CD4-positive, CD25-positive, alpha-beta regulatory T cell (primary cell): ENCODE measurements at regions not wholly inside any gene's neighbourhood (a gene's known extent, or its start where the extent isn't known, plus 50 kb on each side); places are given as distances from the start of the nearest gene placed in this dataset.

Experiments
- ATAC-seq, 2 donors: fragments of 150-1000 bp; cut with Tn5 transposase; one replicate each; pipeline ENCODE4 v1.10.0; 2021; ENCODE audit warnings: low read depth in 2 of 2, moderate number of reproducible peaks in 2 of 2, moderate library complexity in 1 of 2
- DNase-seq, 3 donors: peaks; one replicate each; pipeline versions ENCODE4 v3.0.0 to v3.0.0-alpha.2; 2012 to 2022; ENCODE audit warnings: mixed read lengths in 1 of 3
- H3K27ac ChIP-seq: one replicate; pipeline ENCODE4 v1.7.0; 2013; ENCODE audit warnings: mild to moderate bottlenecking, low read length; ENCODE audit not compliant: insufficient read depth, poor library complexity, severe bottlenecking
- H3K27me3 ChIP-seq: one replicate; pipeline ENCODE4 v1.7.0; 2013; ENCODE audit warnings: low read length; ENCODE audit not compliant: control insufficient read depth, insufficient read depth
- H3K36me3 ChIP-seq: one replicate; pipeline ENCODE4 v1.7.0; 2013; ENCODE audit warnings: mild to moderate bottlenecking, low read length, moderate library complexity; ENCODE audit not compliant: control insufficient read depth, insufficient read depth
- H3K4me1 ChIP-seq: 2 replicates; pipeline ENCODE4 v1.7.0; 2013; ENCODE audit warnings: mild to moderate bottlenecking, low read length; ENCODE audit not compliant: insufficient read depth, control insufficient read depth, poor library complexity, severe bottlenecking
- H3K4me3 ChIP-seq: one replicate; pipeline ENCODE4 v1.7.0; 2013; ENCODE audit warnings: low read depth, mild to moderate bottlenecking, low read length, moderate library complexity
- H3K9me3 ChIP-seq, 2 experiments: 1 replicate in 1 of 2; 2 replicates in 1 of 2; pipeline ENCODE4 v1.7.0; 2013; ENCODE audit warnings: low read length in 2 of 2, mild to moderate bottlenecking in 1 of 2, moderate library complexity in 1 of 2; ENCODE audit not compliant: control insufficient read depth in 2 of 2
- H3K27ac Mint-ChIP-seq, 3 donors: one replicate each; pipeline ENCODE4 v1.8.0; 2020 to 2022; ENCODE audit warnings: mild to moderate bottlenecking in 3 of 3, mixed read lengths in 3 of 3, moderate library complexity in 2 of 3
- H3K27me3 Mint-ChIP-seq: one replicate; pipeline ENCODE4 v1.8.0; 2022; ENCODE audit warnings: mild to moderate bottlenecking, mixed read lengths
- H3K36me3 Mint-ChIP-seq: one replicate; pipeline ENCODE4 v1.8.0; 2020; ENCODE audit warnings: mixed read lengths
- H3K4me1 Mint-ChIP-seq, 4 donors: one replicate each; pipeline ENCODE4 v1.8.0; 2020 to 2022; ENCODE audit warnings: mixed read lengths in 4 of 4, mild to moderate bottlenecking in 1 of 4
- H3K4me3 Mint-ChIP-seq, 4 donors: one replicate each; pipeline ENCODE4 v1.8.0; 2020 to 2022; ENCODE audit warnings: mild to moderate bottlenecking in 4 of 4, mixed read lengths in 4 of 4, moderate library complexity in 3 of 4
- H3K9me3 Mint-ChIP-seq, 7 donors: one replicate each; pipeline ENCODE4 v1.8.0; 2020 to 2022; ENCODE audit warnings: mixed read lengths in 7 of 7, mild to moderate bottlenecking in 3 of 7, moderate library complexity in 2 of 7

DNA sequence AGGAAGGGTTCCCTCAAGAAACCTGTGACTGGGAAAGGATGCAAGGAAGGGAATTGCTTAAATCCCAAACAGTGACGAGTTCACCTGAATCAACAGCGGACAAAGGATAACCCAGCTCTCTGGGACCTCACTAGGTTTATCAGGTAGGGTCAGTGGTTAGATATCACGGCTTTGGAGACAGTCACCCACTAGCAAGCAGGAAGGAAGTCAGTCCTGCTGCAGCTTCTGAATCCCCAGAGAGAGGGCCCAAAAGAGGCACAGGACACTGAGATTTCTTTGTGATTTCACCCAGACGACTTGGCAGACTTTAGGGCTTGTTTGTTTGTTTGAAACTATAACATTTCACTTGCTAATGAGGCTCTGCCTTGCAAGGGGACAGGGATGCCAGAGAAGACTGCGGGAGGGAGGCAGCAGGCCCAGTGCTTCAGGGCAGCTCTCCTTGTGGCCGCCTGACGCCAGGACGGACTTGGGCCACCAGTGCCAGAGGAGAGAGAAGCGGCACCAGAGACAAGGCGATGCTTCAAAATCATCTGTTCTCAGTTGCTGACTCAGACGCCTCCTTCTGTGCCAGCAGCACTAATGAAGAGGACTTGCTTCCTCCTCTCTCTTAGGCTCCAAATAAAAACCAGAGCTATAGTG lies 275.6 kb upstream of the SLC30A5 start:
- H3K36me3 ChIP-seq = no peaks in the 10 kb centered on the region
- H3K27ac Mint-ChIP-seq = no peak overlapping the region
- no peak overlapping the region for H3K27ac ChIP-seq
- DNase-seq (no peak), ATAC-seq (no peak)
- H3K9me3 ChIP-seq = no peaks in the 10 kb centered on the region
- H3K4me3 Mint-ChIP-seq = no peak overlapping the region
- H3K27me3 Mint-ChIP-seq = peaks cover 28% of the 10 kb centered on the region
- H3K4me1 Mint-ChIP-seq = no peaks in the 10 kb centered on the region
- H3K9me3 Mint-ChIP-seq = peaks cover 0 to 8% (median 0%) of the 10 kb centered on the region in 7 donors
- H3K27me3 ChIP-seq = peaks cover 2% of the 10 kb centered on the region
- no peaks in the 10 kb centered on the region for H3K36me3 Mint-ChIP-seq
- H3K4me1 ChIP-seq = no peaks in the 10 kb centered on the region
- H3K4me3 ChIP-seq = no peak overlapping the region

DNA sequence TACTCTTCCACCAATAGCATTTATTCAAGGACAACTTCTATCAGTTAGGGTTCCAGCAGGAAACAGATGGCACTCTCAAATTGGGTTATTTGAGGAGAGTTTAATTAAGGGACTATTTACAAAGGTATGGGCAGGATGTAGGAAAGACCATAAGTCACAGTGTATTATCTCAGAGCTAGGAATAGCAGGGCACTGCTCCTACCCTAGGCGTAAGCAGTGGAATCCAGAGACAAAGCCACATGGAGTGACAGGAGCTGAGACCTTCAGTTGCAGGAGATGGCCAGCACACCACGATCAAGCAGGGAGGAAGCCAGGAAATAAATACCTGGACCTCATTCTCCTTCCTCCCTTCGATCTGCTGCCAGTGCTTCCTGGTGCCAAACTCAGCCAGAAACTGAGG lies 274.9 kb upstream of the SLC30A5 start:
- H3K27ac Mint-ChIP-seq = no peak overlapping the region
- no peak overlapping the region for H3K27ac ChIP-seq

DNA sequence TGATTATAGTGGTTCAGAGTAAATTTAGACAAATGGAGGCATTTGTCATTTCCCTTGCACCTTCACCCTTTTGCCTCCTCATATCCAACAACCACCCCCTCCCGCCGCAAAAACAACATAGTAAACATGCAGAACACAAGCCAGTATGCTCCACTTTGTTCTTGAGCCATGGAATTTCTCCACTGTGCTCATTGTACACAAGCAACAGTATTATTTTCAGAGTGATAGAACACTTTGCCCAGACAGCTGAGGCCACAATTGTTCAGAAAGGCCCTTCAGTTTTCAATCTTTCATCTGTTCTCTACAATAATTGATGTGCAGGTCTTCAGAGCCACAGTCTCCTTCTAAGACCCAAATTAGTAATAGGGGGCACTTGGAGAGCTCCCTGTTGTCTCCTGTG lies 272.8 kb upstream of the SLC30A5 start:
- H3K36me3 ChIP-seq = no peaks in the 10 kb centered on the region
- no peaks in the 10 kb centered on the region for H3K4me1 ChIP-seq
- no peak overlapping the region for H3K4me3 ChIP-seq
- peaks cover 6% of the 10 kb centered on the region for H3K27me3 ChIP-seq
- peaks cover 0 to 8% (median 0%) of the 10 kb centered on the region in 7 donors for H3K9me3 Mint-ChIP-seq
- DNase-seq = no peak
- no peaks in the 10 kb centered on the region for H3K9me3 ChIP-seq
- H3K27ac ChIP-seq = no peak overlapping the region
- no peak for ATAC-seq
- H3K27ac Mint-ChIP-seq = no peak overlapping the region
- no peak overlapping the region for H3K4me3 Mint-ChIP-seq
- H3K27me3 Mint-ChIP-seq = peaks cover 18% of the 10 kb centered on the region
- no peaks in the 10 kb centered on the region for H3K4me1 Mint-ChIP-seq
- H3K36me3 Mint-ChIP-seq = no peaks in the 10 kb centered on the region

More for the DNA sequence above, 274.9 kb upstream of the SLC30A5 start:
- Mint-ChIP-seq H3K4me3 (no peak overlapping the region), H3K36me3 (no peaks in the 10 kb centered on the region), H3K27me3 (peaks cover 24% of the 10 kb centered on the region), H3K4me1 (no peaks in the 10 kb centered on the region), H3K9me3 (peaks cover 0 to 8% (median 0%) of the 10 kb centered on the region in 7 donors)
- DNase-seq (no peak), ATAC-seq (no peak)
- Histone ChIP-seq H3K27me3 (peaks cover 2% of the 10 kb centered on the region), H3K4me1 (no peaks in the 10 kb centered on the region), H3K36me3 (no peaks in the 10 kb centered on the region), H3K4me3 (no peak overlapping the region), H3K9me3 (no peaks in the 10 kb centered on the region)

DNA sequence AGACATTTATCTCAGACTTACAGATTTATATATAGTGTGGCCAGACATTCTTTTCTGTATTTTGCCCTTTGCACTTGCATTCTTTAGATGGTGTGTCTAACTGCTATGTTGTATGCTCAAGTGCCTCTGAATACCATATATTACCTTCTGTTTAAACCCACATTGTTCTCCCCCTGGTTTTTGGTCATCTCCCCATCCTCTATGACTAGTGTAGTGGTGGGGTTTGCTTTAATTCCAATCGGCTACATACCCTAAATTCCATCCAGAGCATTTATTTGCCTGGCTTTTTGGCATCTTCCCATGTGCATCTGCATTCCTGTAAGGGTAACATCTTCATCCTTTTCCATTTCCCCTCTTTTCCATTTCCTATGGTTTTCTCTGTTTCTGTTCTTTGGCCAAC lies 271.0 kb upstream of the SLC30A5 start:
- H3K4me3 Mint-ChIP-seq = no peak overlapping the region
- H3K9me3 Mint-ChIP-seq = peaks cover 0 to 5% (median 0%) of the 10 kb centered on the region in 7 donors
- H3K9me3 ChIP-seq = no peaks in the 10 kb centered on the region
- peaks cover 8% of the 10 kb centered on the region for H3K27me3 ChIP-seq
- H3K36me3 ChIP-seq = no peaks in the 10 kb centered on the region
- H3K27me3 Mint-ChIP-seq = peaks cover 18% of the 10 kb centered on the region
- no peaks in the 10 kb centered on the region for H3K36me3 Mint-ChIP-seq
- H3K4me1 ChIP-seq = no peaks in the 10 kb centered on the region
- no peak overlapping the region for H3K4me3 ChIP-seq
- DNase-seq (no peak), ATAC-seq (no peak)
- no peak overlapping the region for H3K27ac ChIP-seq
- no peak overlapping the region for H3K27ac Mint-ChIP-seq
- H3K4me1 Mint-ChIP-seq = no peaks in the 10 kb centered on the region

DNA sequence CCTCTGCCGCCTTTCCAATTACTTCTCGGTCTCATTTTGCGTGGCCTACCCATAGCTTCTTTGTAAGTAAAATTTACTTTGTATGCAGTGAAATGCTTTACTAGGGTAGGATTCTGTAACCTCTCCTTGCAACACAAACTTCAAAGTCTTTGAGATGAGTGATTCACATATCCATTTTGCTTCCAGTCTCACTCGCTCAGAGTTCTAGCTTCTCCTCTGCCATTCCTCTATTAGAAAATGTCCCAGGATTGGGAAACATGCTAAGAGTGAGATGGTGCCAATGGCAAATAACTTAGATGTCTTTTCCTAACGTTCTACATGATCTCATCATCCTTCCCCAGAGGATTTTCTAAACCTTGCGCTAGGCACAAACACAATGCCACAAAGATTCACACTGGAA lies 270.5 kb upstream of the SLC30A5 start:
- Mint-ChIP-seq H3K4me1 (no peaks in the 10 kb centered on the region), H3K27ac (no peak overlapping the region), H3K36me3 (no peaks in the 10 kb centered on the region), H3K27me3 (peaks cover 18% of the 10 kb centered on the region), H3K4me3 (no peak overlapping the region), H3K9me3 (peaks cover 0 to 5% (median 0%) of the 10 kb centered on the region in 7 donors)
- Histone ChIP-seq H3K4me3 (no peak overlapping the region), H3K27me3 (peaks cover 9% of the 10 kb centered on the region), H3K4me1 (no peaks in the 10 kb centered on the region), H3K27ac (no peak overlapping the region), H3K36me3 (no peaks in the 10 kb centered on the region), H3K9me3 (no peaks in the 10 kb centered on the region)
- DNase-seq (no peak), ATAC-seq (no peak)

DNA sequence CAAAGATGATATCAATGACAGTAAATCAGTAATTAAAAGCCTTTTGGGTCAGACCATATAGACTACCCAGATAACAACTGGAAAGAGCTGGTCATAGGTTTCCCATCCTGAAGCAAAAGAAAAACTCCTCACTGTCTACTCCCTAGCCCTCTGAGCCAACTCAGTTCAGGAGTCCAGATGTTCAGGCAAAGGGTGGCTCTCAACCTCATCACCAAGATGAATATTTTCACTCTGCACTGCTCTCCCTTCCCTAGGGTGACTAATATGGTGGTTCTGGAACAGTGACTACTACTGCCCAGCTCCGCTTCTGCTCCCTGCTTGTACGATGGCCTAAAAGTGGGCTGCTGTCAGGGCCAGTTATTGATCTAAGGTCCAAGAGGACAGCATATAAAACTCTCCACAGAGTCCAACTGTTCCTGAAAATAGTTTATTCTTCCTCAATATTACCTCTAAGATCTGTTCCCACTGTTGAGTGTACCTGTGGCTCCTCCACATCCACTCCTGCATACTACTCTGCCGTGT lies 263.4 kb upstream of the SLC30A5 start:
- Histone ChIP-seq H3K4me1 (no peaks in the 10 kb centered on the region), H3K27ac (no peak overlapping the region), H3K27me3 (peaks cover 3% of the 10 kb centered on the region), H3K36me3 (no peaks in the 10 kb centered on the region), H3K4me3 (no peak overlapping the region), H3K9me3 (no peaks in the 10 kb centered on the region)
- peaks cover 12% of the 10 kb centered on the region for H3K27me3 Mint-ChIP-seq
- H3K4me1 Mint-ChIP-seq = no peaks in the 10 kb centered on the region
- no peak overlapping the region for H3K27ac Mint-ChIP-seq
- no peak for ATAC-seq
- no peak for DNase-seq
- no peak overlapping the region for H3K4me3 Mint-ChIP-seq
- H3K36me3 Mint-ChIP-seq = no peaks in the 10 kb centered on the region
- peaks cover 0 to 6% (median 0%) of the 10 kb centered on the region in 7 donors for H3K9me3 Mint-ChIP-seq

DNA sequence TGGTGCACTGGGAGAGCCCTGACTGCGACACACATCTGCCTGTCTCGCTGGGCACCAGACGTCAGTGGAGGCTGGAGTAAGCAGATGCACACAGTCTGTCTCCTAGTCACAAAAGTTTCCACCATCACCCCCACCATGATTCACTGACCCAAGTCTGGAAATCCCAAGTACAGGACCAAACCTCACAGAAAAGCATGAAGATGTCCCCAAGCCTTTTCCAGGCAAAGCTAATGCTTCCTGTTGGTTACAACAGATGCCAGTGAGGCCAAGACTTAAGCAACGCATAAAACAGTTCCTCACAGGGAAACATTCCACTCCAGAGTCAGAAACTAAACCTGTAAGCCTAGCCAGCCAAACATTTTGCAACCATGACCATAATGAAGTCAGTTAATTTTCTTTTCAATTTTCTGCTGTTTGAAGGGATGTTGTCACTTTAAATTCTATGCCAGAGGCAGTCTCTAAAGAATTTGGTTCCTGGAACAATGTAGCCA lies 259.3 kb upstream of the SLC30A5 start:
- Histone ChIP-seq H3K9me3 (no peaks in the 10 kb centered on the region), H3K27ac (no peak overlapping the region), H3K4me3 (no peak overlapping the region), H3K36me3 (no peaks in the 10 kb centered on the region), H3K4me1 (no peaks in the 10 kb centered on the region), H3K27me3 (no peaks in the 10 kb centered on the region)
- no peak overlapping the region for H3K4me3 Mint-ChIP-seq
- H3K9me3 Mint-ChIP-seq = peaks cover 0 to 3% (median 0%) of the 10 kb centered on the region in 7 donors
- H3K27ac Mint-ChIP-seq = no peak overlapping the region
- H3K36me3 Mint-ChIP-seq = no peaks in the 10 kb centered on the region
- peaks cover 12% of the 10 kb centered on the region for H3K27me3 Mint-ChIP-seq
- no peaks in the 10 kb centered on the region for H3K4me1 Mint-ChIP-seq
- ATAC-seq (no peak), DNase-seq (no peak)

DNA sequence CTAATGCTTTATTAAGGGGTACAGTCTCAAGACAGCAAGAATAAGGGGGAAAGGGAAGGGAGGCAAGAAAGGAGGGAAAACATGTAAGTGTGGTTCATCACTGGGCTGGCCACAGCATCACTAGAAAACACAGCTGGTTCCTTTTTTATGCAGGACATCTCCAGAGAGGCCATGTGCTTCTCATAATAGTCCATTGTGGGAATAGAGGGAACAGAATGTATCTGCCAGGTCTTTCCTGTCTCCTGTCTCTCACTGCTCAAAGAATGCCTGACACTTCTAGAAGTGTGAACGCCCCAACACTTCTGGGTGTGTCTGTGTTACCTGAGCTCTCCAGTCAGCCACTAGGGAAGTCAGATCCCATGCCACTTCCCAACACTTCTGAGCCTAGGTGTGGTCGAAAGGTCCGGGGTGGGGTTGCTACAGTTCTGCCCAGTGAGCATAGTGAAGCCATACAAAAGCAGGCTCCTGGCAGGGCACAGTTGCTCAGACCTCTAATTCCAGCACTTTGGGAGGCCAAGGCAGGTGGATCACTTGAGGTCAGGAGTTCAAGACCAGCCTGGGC lies 255.6 kb upstream of the SLC30A5 start:
- Histone ChIP-seq H3K27me3 (no peaks in the 10 kb centered on the region), H3K36me3 (no peaks in the 10 kb centered on the region), H3K9me3 (no peaks in the 10 kb centered on the region), H3K4me3 (no peak overlapping the region), H3K4me1 (no peaks in the 10 kb centered on the region), H3K27ac (no peak overlapping the region)
- Mint-ChIP-seq H3K4me1 (no peaks in the 10 kb centered on the region), H3K9me3 (no peaks in the 10 kb centered on the region), H3K27me3 (peaks cover 6% of the 10 kb centered on the region), H3K27ac (no peak overlapping the region), H3K4me3 (no peak overlapping the region), H3K36me3 (no peaks in the 10 kb centered on the region)
- ATAC-seq = no peak
- no peak for DNase-seq
